ENCODE measurements at regions not wholly inside any gene's neighbourhood (a gene's known extent, or its start where the extent isn't known, plus 50 kb on each side); places are given as distances from the start of the nearest gene placed in this dataset.
A peak's percentile ranks its signal among the peaks of the same experiment; 100 is the strongest.

DNA sequence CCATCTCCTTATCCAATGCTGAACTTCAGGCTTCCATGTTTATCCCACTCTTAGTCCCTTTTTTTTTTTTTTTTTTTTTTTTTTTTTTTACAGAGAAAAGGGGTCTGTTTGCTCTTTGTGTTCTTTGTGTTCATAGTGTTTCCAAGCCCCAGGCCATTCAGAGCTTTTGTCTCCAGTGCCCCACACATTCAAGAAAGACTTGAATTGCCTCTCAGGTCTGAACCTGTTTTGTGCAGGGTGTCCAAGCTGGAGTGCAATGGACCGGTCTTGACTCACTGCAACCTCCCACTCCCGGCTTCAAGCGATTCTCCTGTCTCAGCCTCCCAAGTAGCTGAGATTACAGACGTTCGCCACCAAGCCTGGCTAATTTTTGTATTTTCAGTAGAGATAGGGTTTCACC is 191.2 kb downstream of the PALM2AKAP2 start:
- Histone ChIP-seq H3K4me3 (no peak overlapping the region), H3K27ac (no peak overlapping the region)
- no peak for DNase-seq (ENCODE audit: low spot score)
- TF ChIP-seq, protein P1, sequence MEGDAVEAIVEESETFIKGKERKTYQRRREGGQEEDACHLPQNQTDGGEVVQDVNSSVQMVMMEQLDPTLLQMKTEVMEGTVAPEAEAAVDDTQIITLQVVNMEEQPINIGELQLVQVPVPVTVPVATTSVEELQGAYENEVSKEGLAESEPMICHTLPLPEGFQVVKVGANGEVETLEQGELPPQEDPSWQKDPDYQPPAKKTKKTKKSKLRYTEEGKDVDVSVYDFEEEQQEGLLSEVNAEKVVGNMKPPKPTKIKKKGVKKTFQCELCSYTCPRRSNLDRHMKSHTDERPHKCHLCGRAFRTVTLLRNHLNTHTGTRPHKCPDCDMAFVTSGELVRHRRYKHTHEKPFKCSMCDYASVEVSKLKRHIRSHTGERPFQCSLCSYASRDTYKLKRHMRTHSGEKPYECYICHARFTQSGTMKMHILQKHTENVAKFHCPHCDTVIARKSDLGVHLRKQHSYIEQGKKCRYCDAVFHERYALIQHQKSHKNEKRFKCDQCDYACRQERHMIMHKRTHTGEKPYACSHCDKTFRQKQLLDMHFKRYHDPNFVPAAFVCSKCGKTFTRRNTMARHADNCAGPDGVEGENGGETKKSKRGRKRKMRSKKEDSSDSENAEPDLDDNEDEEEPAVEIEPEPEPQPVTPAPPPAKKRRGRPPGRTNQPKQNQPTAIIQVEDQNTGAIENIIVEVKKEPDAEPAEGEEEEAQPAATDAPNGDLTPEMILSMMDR (IDR thresholded peaks at IDR 0.05), result no peak

GRCh38 chr9:109972026-109972882 is 192.3 kb downstream of the PALM2AKAP2 start:
- Histone ChIP-seq H3K4me3 (no peak overlapping the region), H3K27ac (no peak overlapping the region)
- no peak for DNase-seq (ENCODE audit: low spot score)
- TF ChIP-seq, protein P1 (IDR thresholded peaks at IDR 0.05), result no peak

- no peak for DNase-seq (ENCODE audit: low spot score)
- Histone ChIP-seq H3K4me3 (no peak overlapping the region), H3K27ac (no peak overlapping the region)
- TF ChIP-seq, protein P1 (IDR thresholded peaks at IDR 0.05), result no peak
Observed at GRCh38 chr9:109973336-109973735, 193.3 kb downstream of the PALM2AKAP2 start.

- H3K27ac ChIP-seq, result no peak overlapping the region
- TF ChIP-seq, protein P1 (IDR thresholded peaks at IDR 0.05), result no peak
- no peak overlapping the region for H3K4me3 ChIP-seq
- no peak for DNase-seq (ENCODE audit: low spot score)
Observed at GRCh38 chr9:109974143-109974917, 194.3 kb downstream of the PALM2AKAP2 start.

DNA sequence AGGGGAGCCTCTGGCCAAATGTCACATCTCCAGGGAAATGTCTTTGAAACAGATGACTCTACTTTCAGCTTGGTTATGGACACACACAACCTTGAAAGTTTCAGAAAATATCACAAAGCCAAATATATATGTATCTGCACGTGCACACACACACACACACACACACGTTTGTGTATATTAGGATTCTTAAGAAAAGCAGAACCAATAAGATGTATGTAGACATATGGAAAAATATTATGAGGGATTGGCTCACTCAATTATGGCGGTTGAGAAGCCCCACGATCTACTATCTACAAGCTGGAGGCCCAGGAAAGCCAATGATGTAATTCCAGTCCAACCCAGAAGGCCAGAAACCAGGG is 194.9 kb downstream of the PALM2AKAP2 start:
- TF ChIP-seq, protein P1 (IDR thresholded peaks at IDR 0.05), result no peak
- Histone ChIP-seq H3K4me3 (no peak overlapping the region), H3K27ac (peak overlapping the region in 1 of 2 donors; percentile 46)
- no peak for DNase-seq (ENCODE audit: low spot score)

DNA sequence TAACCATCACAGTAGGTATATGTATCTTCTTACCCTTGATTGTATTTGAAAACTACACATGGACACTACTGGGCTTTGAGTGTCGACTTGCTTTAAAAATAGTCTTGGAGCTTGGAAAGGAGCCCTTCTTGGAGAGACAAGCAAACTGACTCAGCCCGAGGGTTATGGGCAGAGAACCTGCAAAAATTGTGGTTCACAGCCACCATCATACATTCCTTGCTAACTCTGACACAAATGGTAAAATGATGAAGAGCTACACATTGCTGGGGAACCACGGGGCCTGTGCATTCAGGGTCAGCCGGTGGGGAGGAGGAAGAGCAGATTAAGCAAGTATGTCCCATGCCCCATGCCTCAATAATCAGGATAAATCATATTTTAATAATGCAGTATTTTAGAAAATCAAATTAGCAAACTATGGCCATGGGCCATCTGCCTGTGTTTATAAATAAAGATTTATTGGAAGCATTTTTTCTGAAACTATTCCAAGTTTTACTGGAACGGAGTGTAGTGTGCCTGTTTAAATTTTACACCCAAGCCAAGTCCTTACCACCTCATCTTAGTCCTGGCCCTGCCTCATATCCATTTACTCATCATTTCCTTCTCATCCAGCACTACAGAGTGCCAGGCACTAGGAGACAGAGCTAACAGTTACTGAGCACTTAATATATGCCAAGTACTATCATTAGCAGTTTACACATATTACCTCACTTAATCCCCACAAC is 195.7 kb downstream of the PALM2AKAP2 start:
- Histone ChIP-seq H3K27ac (peak overlapping the region in 1 of 2 donors; percentile 46), H3K4me3 (no peak overlapping the region)
- TF ChIP-seq, protein P1 (IDR thresholded peaks at IDR 0.05), result no peak
- DNase-seq (ENCODE audit: low spot score), result no peak

Measured in coronary artery (tissue), 2 donors.